Astrocyte (in vitro differentiated cells and primary cell): ENCODE measurements at regions not wholly inside any gene's neighbourhood (a gene's known extent, or its start where the extent isn't known, plus 50 kb on each side); places are given as distances from the start of the nearest gene placed in this dataset.

Experiments used
- DNase-seq: peaks from one replicate; pipeline ENCODE4 v3.0.0-alpha.2; 2010; ENCODE audit warnings: low read depth
- FAIRE-seq: peaks from 2 replicates; lab custom pipeline; 2011; peaks lifted over from hg19 to GRCh38; lab: Jason Lieb, UNC
- H2AFZ ChIP-seq: 2 replicates; pipeline ENCODE4 v1.6.0; 2012; ENCODE audit warnings: low read depth, low read length, inconsistent platforms
- H3K27ac ChIP-seq: 2 replicates; pipeline ENCODE4 v1.5.1; 2011; ENCODE audit warnings: low read depth, low read length, inconsistent platforms
- H3K27me3 ChIP-seq: 2 replicates; pipeline ENCODE4 v1.6.0; 2011; ENCODE audit warnings: low read length, inconsistent platforms; ENCODE audit not compliant: insufficient read depth
- H3K36me3 ChIP-seq: 2 replicates; pipeline ENCODE4 v1.5.1; 2011; ENCODE audit warnings: low read length, inconsistent platforms; ENCODE audit not compliant: insufficient read depth
- H3K4me1 ChIP-seq: 2 replicates; pipeline ENCODE4 v1.5.1; 2011; ENCODE audit warnings: low read length, inconsistent platforms; ENCODE audit not compliant: insufficient read depth
- H3K4me2 ChIP-seq: 2 replicates; pipeline ENCODE4 v1.6.0; 2012; ENCODE audit warnings: low read length, inconsistent platforms
- H3K4me3 ChIP-seq: 2 replicates; pipeline ENCODE4 v1.5.1; 2011; ENCODE audit warnings: low read depth, mild to moderate bottlenecking, low read length, inconsistent platforms; ENCODE audit not compliant: insufficient read depth
- H3K79me2 ChIP-seq: 2 replicates; pipeline ENCODE4 v1.6.0; 2012; ENCODE audit warnings: mild to moderate bottlenecking, low read length, inconsistent platforms; ENCODE audit not compliant: insufficient read depth
- H3K9ac ChIP-seq: 2 replicates; pipeline ENCODE4 v1.6.0; 2012; ENCODE audit warnings: mild to moderate bottlenecking, low read length, inconsistent platforms
- H3K9me3 ChIP-seq: 2 replicates; pipeline ENCODE4 v1.5.1; 2012; ENCODE audit warnings: low read depth, mild to moderate bottlenecking, low read length, inconsistent platforms; ENCODE audit not compliant: insufficient read depth
- H4K20me1 ChIP-seq: 2 replicates; pipeline ENCODE4 v1.6.0; 2012; ENCODE audit warnings: low read length, inconsistent platforms; ENCODE audit not compliant: insufficient read depth
- H3K27ac Mint-ChIP-seq: one replicate; pipeline ENCODE4 v1.8.0; 2021; ENCODE audit warnings: mild to moderate bottlenecking, mixed read lengths; ENCODE audit not compliant: unreplicated experiment
- H3K27me3 Mint-ChIP-seq: one replicate; pipeline ENCODE4 v1.8.0; 2021; ENCODE audit warnings: low read depth, mixed read lengths; ENCODE audit not compliant: unreplicated experiment
- H3K36me3 Mint-ChIP-seq: one replicate; pipeline ENCODE4 v1.8.0; 2021; ENCODE audit warnings: low read depth, mixed read lengths; ENCODE audit not compliant: unreplicated experiment
- H3K4me1 Mint-ChIP-seq: one replicate; pipeline ENCODE4 v1.8.0; 2021; ENCODE audit warnings: low read depth, mixed read lengths; ENCODE audit not compliant: unreplicated experiment
- H3K4me3 Mint-ChIP-seq: one replicate; pipeline ENCODE4 v1.8.0; 2021; ENCODE audit warnings: mild to moderate bottlenecking, moderate library complexity, mixed read lengths; ENCODE audit not compliant: unreplicated experiment
- H3K9me3 Mint-ChIP-seq: one replicate; pipeline ENCODE4 v1.8.0; 2021; ENCODE audit warnings: mild to moderate bottlenecking, mixed read lengths; ENCODE audit not compliant: unreplicated experiment
- CTCF ChIP-seq: IDR thresholded peaks from 2 replicates; pipeline ENCODE4 v1.5.1; 2011; ENCODE audit warnings: low read depth, mild to moderate bottlenecking, inconsistent platforms, low read length, moderate library complexity; ENCODE audit not compliant: insufficient read depth
- EZH2 ChIP-seq: IDR thresholded peaks from 2 replicates; pipeline ENCODE4 v1.6.1; 2012; ENCODE audit warnings: mild to moderate bottlenecking, low read length, inconsistent platforms; ENCODE audit not compliant: insufficient read depth

- Histone ChIP-seq H2AFZ (no peak overlapping the region), H3K36me3 (no peaks in the 10 kb centered on the region), H3K4me1 (no peaks in the 10 kb centered on the region), H3K4me2 (no peak overlapping the region), H4K20me1 (no peaks in the 10 kb centered on the region), H3K9me3 (peaks cover 9% of the 10 kb centered on the region), H3K4me3 (no peak overlapping the region), H3K27ac (no peak overlapping the region), H3K27me3 (no peaks in the 10 kb centered on the region), H3K79me2 (no peaks in the 10 kb centered on the region), H3K9ac (no peak overlapping the region)
- Mint-ChIP-seq H3K9me3 (peaks cover 2% of the 10 kb centered on the region), H3K27ac (no peak overlapping the region), H3K36me3 (no peaks in the 10 kb centered on the region), H3K4me1 (peaks cover 4% of the 10 kb centered on the region), H3K27me3 (peaks cover 7% of the 10 kb centered on the region), H3K4me3 (no peak overlapping the region)
- no peak for TF ChIP-seq EZH2
- TF ChIP-seq CTCF = no peak
- DNase-seq = no peak
- no peak for FAIRE-seq
These were observed 1262.7 kb downstream of the BRD1 start for GRCh38 chr22:48564995-48565394.

GRCh38 chr22:48563966-48564330 lies 1263.7 kb downstream of the BRD1 start:
- no peak overlapping the region for H3K9ac ChIP-seq
- no peak overlapping the region for H3K27ac ChIP-seq
- H3K9me3 Mint-ChIP-seq = no peaks in the 10 kb centered on the region
- no peaks in the 10 kb centered on the region for H3K27me3 ChIP-seq
- TF ChIP-seq CTCF (no peak), EZH2 (no peak)
- no peak overlapping the region for H3K27ac Mint-ChIP-seq
- FAIRE-seq = no peak
- H3K4me2 ChIP-seq = no peak overlapping the region
- H3K4me1 Mint-ChIP-seq = peaks cover 4% of the 10 kb centered on the region
- no peaks in the 10 kb centered on the region for H3K79me2 ChIP-seq
- H3K36me3 ChIP-seq = no peaks in the 10 kb centered on the region
- H3K36me3 Mint-ChIP-seq = no peaks in the 10 kb centered on the region
- H3K4me1 ChIP-seq = no peaks in the 10 kb centered on the region
- no peak overlapping the region for H2AFZ ChIP-seq
- H3K4me3 ChIP-seq = no peak overlapping the region
- peaks cover 6% of the 10 kb centered on the region for H3K9me3 ChIP-seq
- H4K20me1 ChIP-seq = no peaks in the 10 kb centered on the region
- DNase-seq = no peak
- H3K4me3 Mint-ChIP-seq = no peak overlapping the region
- peaks cover 10% of the 10 kb centered on the region for H3K27me3 Mint-ChIP-seq

GRCh38 chr22:48563118-48563965 lies 1264.3 kb downstream of the BRD1 start:
- Histone ChIP-seq H3K4me1 (no peaks in the 10 kb centered on the region), H3K4me2 (no peak overlapping the region), H2AFZ (no peak overlapping the region), H3K36me3 (no peaks in the 10 kb centered on the region), H3K79me2 (no peaks in the 10 kb centered on the region), H3K9me3 (peaks cover 6% of the 10 kb centered on the region), H3K9ac (no peak overlapping the region), H3K27ac (no peak overlapping the region), H3K27me3 (no peaks in the 10 kb centered on the region), H4K20me1 (no peaks in the 10 kb centered on the region), H3K4me3 (no peak overlapping the region)
- FAIRE-seq (no peak), DNase-seq (no peak)
- Mint-ChIP-seq H3K27me3 (peaks cover 11% of the 10 kb centered on the region), H3K4me1 (peaks cover 4% of the 10 kb centered on the region), H3K9me3 (no peaks in the 10 kb centered on the region), H3K4me3 (no peak overlapping the region), H3K27ac (no peak overlapping the region), H3K36me3 (no peaks in the 10 kb centered on the region)
- TF ChIP-seq CTCF = no peak
- TF ChIP-seq EZH2 = no peak
